ENCODE measurements at regions not wholly inside any gene's neighbourhood (a gene's known extent, or its start where the extent isn't known, plus 50 kb on each side); places are given as distances from the start of the nearest gene placed in this dataset.

- Histone ChIP-seq H3K9me3 (ENCODE audit: control insufficient read depth in 2 of 2, low read length in 2 of 2) (no peaks in the 10 kb centered on the region), H3K4me3 (ENCODE audit: low read depth, low read length) (no peak overlapping the region), H3K27me3 (ENCODE audit: control insufficient read depth, insufficient read depth, low read length) (no peaks in the 10 kb centered on the region), H3K4me1 (ENCODE audit: control insufficient read depth, insufficient read depth, low read length, poor library complexity, severe bottlenecking) (no peaks in the 10 kb centered on the region), H3K27ac (ENCODE audit: insufficient read depth, low read length, poor library complexity, severe bottlenecking) (no peak overlapping the region), H3K36me3 (ENCODE audit: control insufficient read depth, insufficient read depth, low read length) (peaks cover 27% of the 10 kb centered on the region)
- DNase-seq = no peak
- no peaks in the 10 kb centered on the region for H3K27me3 Mint-ChIP-seq
- peaks cover 53% of the 10 kb centered on the region for H3K36me3 Mint-ChIP-seq
- peaks cover 0 to 16% (median 4%) of the 10 kb centered on the region in 4 donors for H3K4me1 Mint-ChIP-seq
- H3K4me3 Mint-ChIP-seq = no peak overlapping the region
- H3K27ac Mint-ChIP-seq = no peak overlapping the region
- no peak for ATAC-seq (ENCODE audit: low read depth in 2 of 2)
- no peaks in the 10 kb centered on the region for H3K9me3 Mint-ChIP-seq
Measured at GRCh38 chr11:17142450-17142849, 65.0 kb upstream of the RPS13 start.

GRCh38 chr11:17141156-17141555 lies 63.7 kb upstream of the RPS13 start:
- H3K4me1 ChIP-seq (ENCODE audit: control insufficient read depth, insufficient read depth, low read length, poor library complexity, severe bottlenecking) = no peaks in the 10 kb centered on the region
- no peaks in the 10 kb centered on the region for H3K9me3 Mint-ChIP-seq
- H3K36me3 ChIP-seq (ENCODE audit: control insufficient read depth, insufficient read depth, low read length) = peaks cover 25% of the 10 kb centered on the region
- H3K4me1 Mint-ChIP-seq = peaks cover 2 to 14% (median 3%) of the 10 kb centered on the region in 4 donors
- H3K27me3 ChIP-seq (ENCODE audit: control insufficient read depth, insufficient read depth, low read length) = no peaks in the 10 kb centered on the region
- peaks cover 47% of the 10 kb centered on the region for H3K36me3 Mint-ChIP-seq
- no peaks in the 10 kb centered on the region for H3K27me3 Mint-ChIP-seq
- DNase-seq (no peak), ATAC-seq (ENCODE audit: low read depth in 2 of 2) (no peak)
- H3K4me3 Mint-ChIP-seq = no peak overlapping the region
- no peak overlapping the region for H3K27ac Mint-ChIP-seq
- H3K4me3 ChIP-seq (ENCODE audit: low read depth, low read length) = no peak overlapping the region
- no peaks in the 10 kb centered on the region for H3K9me3 ChIP-seq (ENCODE audit: control insufficient read depth in 2 of 2, low read length in 2 of 2)
- H3K27ac ChIP-seq (ENCODE audit: insufficient read depth, low read length, poor library complexity, severe bottlenecking) = no peak overlapping the region

GRCh38 chr11:17138562-17138961 lies 61.1 kb upstream of the RPS13 start:
- ATAC-seq (ENCODE audit: low read depth in 2 of 2) (no peak), DNase-seq (no peak)
- no peaks in the 10 kb centered on the region for H3K4me1 ChIP-seq (ENCODE audit: control insufficient read depth, insufficient read depth, low read length, poor library complexity, severe bottlenecking)
- H3K27ac ChIP-seq (ENCODE audit: insufficient read depth, low read length, poor library complexity, severe bottlenecking) = no peak overlapping the region
- H3K4me1 Mint-ChIP-seq = peaks cover 2 to 18% (median 9%) of the 10 kb centered on the region in 4 donors
- no peaks in the 10 kb centered on the region for H3K27me3 Mint-ChIP-seq
- H3K27me3 ChIP-seq (ENCODE audit: control insufficient read depth, insufficient read depth, low read length) = no peaks in the 10 kb centered on the region
- no peak overlapping the region for H3K27ac Mint-ChIP-seq
- H3K4me3 ChIP-seq (ENCODE audit: low read depth, low read length) = no peak overlapping the region
- H3K9me3 ChIP-seq (ENCODE audit: control insufficient read depth in 2 of 2, low read length in 2 of 2) = no peaks in the 10 kb centered on the region
- no peaks in the 10 kb centered on the region for H3K9me3 Mint-ChIP-seq
- H3K4me3 Mint-ChIP-seq = no peak overlapping the region
- peaks cover 21% of the 10 kb centered on the region for H3K36me3 ChIP-seq (ENCODE audit: control insufficient read depth, insufficient read depth, low read length)
- peaks cover 45% of the 10 kb centered on the region for H3K36me3 Mint-ChIP-seq

DNA sequence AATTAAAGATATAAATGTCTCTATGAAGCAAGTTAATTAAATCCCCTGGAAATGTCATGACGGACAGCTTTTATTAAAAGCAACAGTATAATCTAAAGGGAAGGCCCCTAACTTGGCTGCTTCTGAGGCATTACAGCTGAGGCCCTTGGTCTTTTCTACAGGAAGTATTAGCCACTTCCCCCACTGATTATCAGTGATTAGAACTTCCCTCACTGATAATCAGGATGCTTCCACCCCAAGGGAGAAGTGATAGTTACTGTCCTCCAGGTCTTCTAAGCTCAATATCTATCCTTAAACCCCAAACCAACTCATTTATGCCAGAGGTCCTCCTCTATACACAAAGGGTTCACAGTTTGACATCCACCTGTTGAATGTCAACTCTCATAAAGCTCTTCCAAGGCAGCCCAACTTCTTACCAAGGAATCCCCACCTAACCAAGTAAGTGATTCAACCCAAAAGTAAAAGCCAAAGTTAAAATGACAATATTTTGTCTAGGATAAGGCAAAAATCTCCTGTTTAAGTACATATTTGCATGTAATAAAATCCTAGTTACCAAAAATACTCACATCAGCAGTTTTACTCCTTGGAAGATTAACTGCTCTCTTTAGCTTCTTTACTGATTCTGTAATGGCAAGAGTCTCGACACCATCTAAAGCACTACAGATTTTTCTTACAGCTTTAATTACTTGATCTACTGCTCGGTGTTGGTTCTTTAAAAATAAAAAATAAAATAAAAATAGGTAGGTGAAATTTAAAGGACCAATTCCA lies 58.6 kb upstream of the RPS13 start:
- ATAC-seq (ENCODE audit: low read depth in 2 of 2) (no peak), DNase-seq (no peak)
- H3K4me3 Mint-ChIP-seq = no peak overlapping the region
- H3K4me1 Mint-ChIP-seq = peaks cover 2 to 12% (median 9%) of the 10 kb centered on the region in 4 donors
- H3K9me3 ChIP-seq (ENCODE audit: control insufficient read depth in 2 of 2, low read length in 2 of 2) = no peaks in the 10 kb centered on the region
- no peaks in the 10 kb centered on the region for H3K27me3 Mint-ChIP-seq
- no peak overlapping the region for H3K27ac ChIP-seq (ENCODE audit: insufficient read depth, low read length, poor library complexity, severe bottlenecking)
- peaks cover 16% of the 10 kb centered on the region for H3K36me3 ChIP-seq (ENCODE audit: control insufficient read depth, insufficient read depth, low read length)
- no peak overlapping the region for H3K27ac Mint-ChIP-seq
- H3K27me3 ChIP-seq (ENCODE audit: control insufficient read depth, insufficient read depth, low read length) = no peaks in the 10 kb centered on the region
- H3K4me3 ChIP-seq (ENCODE audit: low read depth, low read length) = no peak overlapping the region
- no peaks in the 10 kb centered on the region for H3K9me3 Mint-ChIP-seq
- peaks cover 32% of the 10 kb centered on the region for H3K36me3 Mint-ChIP-seq
- H3K4me1 ChIP-seq (ENCODE audit: control insufficient read depth, insufficient read depth, low read length, poor library complexity, severe bottlenecking) = no peaks in the 10 kb centered on the region

DNA sequence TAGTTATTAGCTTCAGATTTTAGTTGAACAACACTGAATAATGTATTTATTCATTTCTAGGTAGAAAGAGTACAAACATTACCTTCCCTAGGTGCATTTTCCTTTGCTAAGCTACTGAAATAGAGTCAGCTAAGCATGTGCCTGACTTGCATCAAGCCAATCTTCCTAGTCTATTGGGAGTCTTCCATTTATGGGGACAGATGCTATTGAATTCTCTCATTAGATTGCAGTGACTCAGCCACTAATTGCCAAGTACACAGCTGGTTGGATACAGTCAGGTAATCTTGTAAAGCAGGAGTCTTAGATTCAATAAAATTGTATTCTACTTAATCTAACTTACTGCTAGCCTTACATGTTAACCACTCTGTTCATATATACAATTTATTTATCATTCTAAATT lies 55.2 kb upstream of the RPS13 start:
- peaks cover 0 to 10% (median 7%) of the 10 kb centered on the region in 4 donors for H3K4me1 Mint-ChIP-seq
- no peak overlapping the region for H3K27ac ChIP-seq (ENCODE audit: insufficient read depth, low read length, poor library complexity, severe bottlenecking)
- ATAC-seq (ENCODE audit: low read depth in 2 of 2) (no peak), DNase-seq (no peak)
- no peaks in the 10 kb centered on the region for H3K9me3 Mint-ChIP-seq
- H3K9me3 ChIP-seq (ENCODE audit: control insufficient read depth in 2 of 2, low read length in 2 of 2) = no peaks in the 10 kb centered on the region
- no peak overlapping the region for H3K27ac Mint-ChIP-seq
- no peaks in the 10 kb centered on the region for H3K4me1 ChIP-seq (ENCODE audit: control insufficient read depth, insufficient read depth, low read length, poor library complexity, severe bottlenecking)
- no peaks in the 10 kb centered on the region for H3K27me3 ChIP-seq (ENCODE audit: control insufficient read depth, insufficient read depth, low read length)
- peaks cover 34% of the 10 kb centered on the region for H3K36me3 ChIP-seq (ENCODE audit: control insufficient read depth, insufficient read depth, low read length)
- peaks cover 32% of the 10 kb centered on the region for H3K36me3 Mint-ChIP-seq
- H3K4me3 Mint-ChIP-seq = no peak overlapping the region
- no peak overlapping the region for H3K4me3 ChIP-seq (ENCODE audit: low read depth, low read length)
- H3K27me3 Mint-ChIP-seq = no peaks in the 10 kb centered on the region

GRCh38 chr11:17129003-17129402 lies 51.5 kb upstream of the RPS13 start:
- H3K4me1 Mint-ChIP-seq = no peaks in the 10 kb centered on the region
- no peak for ATAC-seq (ENCODE audit: low read depth in 2 of 2)
- no peak overlapping the region for H3K27ac Mint-ChIP-seq

More at GRCh38 chr11:17129003-17129402, 51.5 kb upstream of the RPS13 start:
- DNase-seq = no peak
- peaks cover 25% of the 10 kb centered on the region for H3K36me3 ChIP-seq (ENCODE audit: control insufficient read depth, insufficient read depth, low read length)
- no peak overlapping the region for H3K27ac ChIP-seq (ENCODE audit: insufficient read depth, low read length, poor library complexity, severe bottlenecking)
- H3K9me3 ChIP-seq (ENCODE audit: control insufficient read depth in 2 of 2, low read length in 2 of 2) = no peaks in the 10 kb centered on the region
- H3K27me3 ChIP-seq (ENCODE audit: control insufficient read depth, insufficient read depth, low read length) = no peaks in the 10 kb centered on the region
- H3K9me3 Mint-ChIP-seq = no peaks in the 10 kb centered on the region
- H3K36me3 Mint-ChIP-seq = peaks cover 27% of the 10 kb centered on the region
- no peaks in the 10 kb centered on the region for H3K27me3 Mint-ChIP-seq
- H3K4me1 ChIP-seq (ENCODE audit: control insufficient read depth, insufficient read depth, low read length, poor library complexity, severe bottlenecking) = no peaks in the 10 kb centered on the region
- H3K4me3 ChIP-seq (ENCODE audit: low read depth, low read length) = no peak overlapping the region
- H3K4me3 Mint-ChIP-seq = no peak overlapping the region
